ENCODE measurements at regions not wholly inside any gene's neighbourhood (a gene's known extent, or its start where the extent isn't known, plus 50 kb on each side); places are given as distances from the start of the nearest gene placed in this dataset.
A peak's percentile ranks its signal among the peaks of the same experiment; 100 is the strongest.

DNA sequence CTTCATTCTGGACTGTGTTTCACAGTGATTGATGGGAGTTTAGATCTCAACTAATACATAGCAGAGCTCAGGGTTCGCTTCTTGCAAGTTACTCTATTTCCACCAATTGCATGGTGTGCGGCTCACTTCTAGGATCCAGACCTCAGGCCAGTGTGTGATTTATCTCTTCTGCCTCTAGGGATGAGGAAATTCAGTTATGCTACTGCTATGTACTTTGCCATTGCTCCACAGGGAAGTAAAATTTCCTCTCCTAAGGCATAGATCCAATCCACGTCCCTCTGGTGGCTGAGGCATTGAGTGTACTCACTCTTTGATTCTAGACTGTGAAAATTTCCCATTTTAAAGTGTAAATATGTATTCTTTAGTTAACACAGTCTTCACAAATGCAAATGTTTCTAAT, 214.1 kb downstream of the HS3ST3B1 start:
- H3K4me3 ChIP-seq (ENCODE audit: low read length), result no peak overlapping the region
- no peak for DNase-seq (ENCODE audit: low read depth)
- TF ChIP-seq, protein P1, sequence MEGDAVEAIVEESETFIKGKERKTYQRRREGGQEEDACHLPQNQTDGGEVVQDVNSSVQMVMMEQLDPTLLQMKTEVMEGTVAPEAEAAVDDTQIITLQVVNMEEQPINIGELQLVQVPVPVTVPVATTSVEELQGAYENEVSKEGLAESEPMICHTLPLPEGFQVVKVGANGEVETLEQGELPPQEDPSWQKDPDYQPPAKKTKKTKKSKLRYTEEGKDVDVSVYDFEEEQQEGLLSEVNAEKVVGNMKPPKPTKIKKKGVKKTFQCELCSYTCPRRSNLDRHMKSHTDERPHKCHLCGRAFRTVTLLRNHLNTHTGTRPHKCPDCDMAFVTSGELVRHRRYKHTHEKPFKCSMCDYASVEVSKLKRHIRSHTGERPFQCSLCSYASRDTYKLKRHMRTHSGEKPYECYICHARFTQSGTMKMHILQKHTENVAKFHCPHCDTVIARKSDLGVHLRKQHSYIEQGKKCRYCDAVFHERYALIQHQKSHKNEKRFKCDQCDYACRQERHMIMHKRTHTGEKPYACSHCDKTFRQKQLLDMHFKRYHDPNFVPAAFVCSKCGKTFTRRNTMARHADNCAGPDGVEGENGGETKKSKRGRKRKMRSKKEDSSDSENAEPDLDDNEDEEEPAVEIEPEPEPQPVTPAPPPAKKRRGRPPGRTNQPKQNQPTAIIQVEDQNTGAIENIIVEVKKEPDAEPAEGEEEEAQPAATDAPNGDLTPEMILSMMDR (IDR thresholded peaks at IDR 0.05; ENCODE audit: insufficient read depth, low read depth, low read length, missing control alignments), result peak; percentile 18

- no peak for DNase-seq (ENCODE audit: low read depth)
- TF ChIP-seq, protein P1 (IDR thresholded peaks at IDR 0.05; ENCODE audit: insufficient read depth, low read depth, low read length, missing control alignments), result no peak
- H3K4me3 ChIP-seq (ENCODE audit: low read length), result no peak overlapping the region
These were observed 213.0 kb downstream of the HS3ST3B1 start for GRCh38 chr17:14513835-14514234.

DNA sequence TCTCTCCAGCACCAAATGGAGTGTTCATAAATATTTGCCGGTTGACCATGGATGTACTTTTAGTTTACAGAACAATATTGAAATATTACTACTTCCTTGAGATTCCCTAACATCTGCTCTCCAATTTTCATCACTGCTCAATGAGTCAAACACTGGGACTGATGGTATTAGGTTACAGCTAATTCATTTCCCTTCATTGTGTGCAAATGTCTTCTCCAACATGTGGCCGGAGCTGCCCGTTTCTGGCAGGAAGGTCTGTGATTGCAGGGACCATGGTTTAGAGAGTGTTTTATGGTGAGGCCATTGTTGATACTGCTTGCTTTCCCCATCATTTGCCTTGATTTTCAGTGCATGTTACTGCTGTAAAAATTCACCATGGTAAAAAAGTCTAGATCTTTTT, 209.3 kb downstream of the HS3ST3B1 start:
- TF ChIP-seq, protein P1 (IDR thresholded peaks at IDR 0.05; ENCODE audit: insufficient read depth, low read depth, low read length, missing control alignments), result no peak
- DNase-seq (ENCODE audit: low read depth), result peak; percentile 35
- no peak overlapping the region for H3K4me3 ChIP-seq (ENCODE audit: low read length)

GRCh38 chr17:14508156-14508555, 207.3 kb downstream of the HS3ST3B1 start:
- TF ChIP-seq, protein P1 (IDR thresholded peaks at IDR 0.05; ENCODE audit: insufficient read depth, low read depth, low read length, missing control alignments), result no peak
- H3K4me3 ChIP-seq (ENCODE audit: low read length), result no peak overlapping the region
- DNase-seq (ENCODE audit: low read depth), result no peak

- TF ChIP-seq, protein P1 (IDR thresholded peaks at IDR 0.05; ENCODE audit: insufficient read depth, low read depth, low read length, missing control alignments), result no peak
- peak; percentile 47 for DNase-seq (ENCODE audit: low read depth)
- H3K4me3 ChIP-seq (ENCODE audit: low read length), result no peak overlapping the region
These were observed 205.5 kb downstream of the HS3ST3B1 start for GRCh38 chr17:14506364-14506763.

DNA sequence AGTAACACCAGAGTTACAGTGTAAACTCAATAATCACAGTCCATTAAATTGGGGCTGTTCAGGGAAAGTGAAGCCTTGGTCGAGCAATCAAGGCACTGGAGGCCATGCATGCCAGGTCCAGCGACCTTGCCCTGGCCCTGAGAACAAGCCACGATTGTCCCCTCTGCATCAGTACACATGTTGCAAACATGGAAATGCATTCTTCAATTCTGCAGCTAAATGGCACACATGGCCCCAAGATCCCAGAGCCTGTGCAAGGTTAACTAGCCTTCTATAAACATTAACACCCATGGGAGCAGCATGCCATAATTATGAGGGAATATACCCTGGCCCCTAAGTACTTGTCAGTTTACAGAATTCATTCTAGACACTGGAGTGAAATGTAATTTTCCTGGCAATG, 204.7 kb downstream of the HS3ST3B1 start:
- no peak for DNase-seq (ENCODE audit: low read depth)
- TF ChIP-seq, protein P1 (IDR thresholded peaks at IDR 0.05; ENCODE audit: insufficient read depth, low read depth, low read length, missing control alignments), result no peak
- H3K4me3 ChIP-seq (ENCODE audit: low read length), result no peak overlapping the region

- no peak overlapping the region for H3K4me3 ChIP-seq (ENCODE audit: low read length)
- TF ChIP-seq, protein P1 (IDR thresholded peaks at IDR 0.05; ENCODE audit: insufficient read depth, low read depth, low read length, missing control alignments), result no peak
- no peak for DNase-seq (ENCODE audit: low read depth)
These were observed 199.1 kb downstream of the HS3ST3B1 start for GRCh38 chr17:14499976-14500375.
